NB4 (cell line): ENCODE measurements at regions not wholly inside any gene's neighbourhood (a gene's known extent, or its start where the extent isn't known, plus 50 kb on each side); places are given as distances from the start of the nearest gene placed in this dataset.

ENCODE experiments used
- MYC ChIP-seq: IDR thresholded peaks from 2 replicates; pipeline ENCODE4 v1.6.1; 2011; ENCODE audit warnings: low read depth, low read length
- POLR2A ChIP-seq: IDR thresholded peaks from 2 replicates; pipeline ENCODE4 v1.6.1; 2011; ENCODE audit warnings: mild to moderate bottlenecking; ENCODE audit not compliant: insufficient read length; ENCODE audit errors: extremely low read depth
- TF ChIP-seq, protein P1 (sequence below): IDR thresholded peaks from one replicate; pipeline ENCODE4 v1.5.1; 2012; ENCODE audit warnings: low read depth, low read length
- TF ChIP-seq, protein P2 (sequence below): IDR thresholded peaks from 2 replicates; pipeline ENCODE4 v1.6.1; 2011; ENCODE audit warnings: low read depth, low read length

DNA sequence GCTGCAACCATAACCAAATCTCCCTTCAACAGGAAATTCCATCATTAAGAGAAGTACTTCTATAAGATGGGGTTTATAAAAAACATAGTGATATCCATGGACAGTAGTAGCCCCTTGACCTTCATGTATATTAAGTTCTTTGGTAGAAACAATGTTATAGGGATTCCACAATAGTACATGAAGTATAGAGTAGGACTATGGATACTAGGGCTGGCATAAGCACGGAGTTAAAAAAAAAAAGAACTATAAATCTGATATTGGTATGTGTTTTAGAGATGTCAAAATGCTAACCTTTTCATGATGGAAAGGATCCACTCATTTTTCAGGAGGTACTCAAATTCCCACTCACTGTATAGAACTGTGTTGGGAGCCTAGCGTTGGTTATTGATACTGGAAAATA lies 337.6 kb downstream of the FGF10 start:
- TF ChIP-seq, protein P1, sequence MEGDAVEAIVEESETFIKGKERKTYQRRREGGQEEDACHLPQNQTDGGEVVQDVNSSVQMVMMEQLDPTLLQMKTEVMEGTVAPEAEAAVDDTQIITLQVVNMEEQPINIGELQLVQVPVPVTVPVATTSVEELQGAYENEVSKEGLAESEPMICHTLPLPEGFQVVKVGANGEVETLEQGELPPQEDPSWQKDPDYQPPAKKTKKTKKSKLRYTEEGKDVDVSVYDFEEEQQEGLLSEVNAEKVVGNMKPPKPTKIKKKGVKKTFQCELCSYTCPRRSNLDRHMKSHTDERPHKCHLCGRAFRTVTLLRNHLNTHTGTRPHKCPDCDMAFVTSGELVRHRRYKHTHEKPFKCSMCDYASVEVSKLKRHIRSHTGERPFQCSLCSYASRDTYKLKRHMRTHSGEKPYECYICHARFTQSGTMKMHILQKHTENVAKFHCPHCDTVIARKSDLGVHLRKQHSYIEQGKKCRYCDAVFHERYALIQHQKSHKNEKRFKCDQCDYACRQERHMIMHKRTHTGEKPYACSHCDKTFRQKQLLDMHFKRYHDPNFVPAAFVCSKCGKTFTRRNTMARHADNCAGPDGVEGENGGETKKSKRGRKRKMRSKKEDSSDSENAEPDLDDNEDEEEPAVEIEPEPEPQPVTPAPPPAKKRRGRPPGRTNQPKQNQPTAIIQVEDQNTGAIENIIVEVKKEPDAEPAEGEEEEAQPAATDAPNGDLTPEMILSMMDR: no peak
- TF ChIP-seq POLR2A (no peak), MYC (no peak)
- TF ChIP-seq, protein P2, sequence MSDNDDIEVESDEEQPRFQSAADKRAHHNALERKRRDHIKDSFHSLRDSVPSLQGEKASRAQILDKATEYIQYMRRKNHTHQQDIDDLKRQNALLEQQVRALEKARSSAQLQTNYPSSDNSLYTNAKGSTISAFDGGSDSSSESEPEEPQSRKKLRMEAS: no peak
